ENCODE measurements at regions not wholly inside any gene's neighbourhood (a gene's known extent, or its start where the extent isn't known, plus 50 kb on each side); places are given as distances from the start of the nearest gene placed in this dataset.

DNA sequence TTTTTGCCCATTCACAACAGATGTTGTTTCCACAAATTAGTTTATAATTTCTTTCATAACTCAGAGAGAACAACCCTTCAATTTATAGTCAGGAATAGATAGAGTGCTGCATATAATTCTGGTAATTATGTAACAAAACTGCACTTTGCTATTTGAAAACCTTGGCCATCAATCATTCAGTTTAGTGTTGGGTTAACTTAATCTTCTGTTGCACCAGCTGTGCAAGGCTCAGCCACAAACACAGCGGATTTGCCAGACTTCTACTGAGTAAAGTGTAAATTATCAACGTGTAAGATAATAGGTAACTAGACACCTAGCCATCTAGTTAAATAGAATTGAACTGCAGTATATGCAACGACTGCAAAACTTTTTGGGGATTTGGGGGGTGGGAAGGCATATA, 1064.3 kb upstream of the EPHA6 start:
- H3K4me2 ChIP-seq = no peak overlapping the region
- no peaks in the 10 kb centered on the region for H3K9me3 ChIP-seq (replicated peaks in 1 of 11)
- no peaks in the 10 kb centered on the region for H3K36me3 ChIP-seq
- no peak for TF ChIP-seq Cebpa-rat (IDR thresholded peaks at IDR 0.05)
- no peaks in the 10 kb centered on the region for H3K27me3 ChIP-seq
- no peak overlapping the region for H3K4me3 ChIP-seq
- H3K27ac ChIP-seq = no peak overlapping the region
- no peak overlapping the region for H3K9ac ChIP-seq
- H4K20me1 ChIP-seq = no peaks in the 10 kb centered on the region
- no peaks in the 10 kb centered on the region for H3K4me1 ChIP-seq

DNA sequence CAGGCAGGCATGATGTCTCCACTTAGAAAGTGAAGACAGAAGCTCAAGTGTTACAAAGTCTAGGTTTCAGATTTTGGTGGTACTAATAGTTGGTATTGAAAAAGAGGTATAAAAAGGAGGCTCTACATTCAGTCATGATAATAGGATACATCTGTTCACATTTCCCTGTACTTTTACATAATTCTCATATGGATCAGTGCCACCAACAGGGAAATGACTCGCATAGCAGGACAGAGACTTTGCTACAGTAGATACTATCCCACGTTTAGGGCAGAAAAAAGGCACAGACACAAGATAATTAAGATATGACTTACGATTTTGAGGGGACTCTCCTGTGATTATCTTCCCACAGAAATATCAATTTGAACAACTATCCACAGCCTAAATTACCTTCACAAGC, 1062.9 kb upstream of the EPHA6 start:
- no peaks in the 10 kb centered on the region for H3K4me1 ChIP-seq
- TF ChIP-seq Cebpa-rat (IDR thresholded peaks at IDR 0.05) = no peak

DNA sequence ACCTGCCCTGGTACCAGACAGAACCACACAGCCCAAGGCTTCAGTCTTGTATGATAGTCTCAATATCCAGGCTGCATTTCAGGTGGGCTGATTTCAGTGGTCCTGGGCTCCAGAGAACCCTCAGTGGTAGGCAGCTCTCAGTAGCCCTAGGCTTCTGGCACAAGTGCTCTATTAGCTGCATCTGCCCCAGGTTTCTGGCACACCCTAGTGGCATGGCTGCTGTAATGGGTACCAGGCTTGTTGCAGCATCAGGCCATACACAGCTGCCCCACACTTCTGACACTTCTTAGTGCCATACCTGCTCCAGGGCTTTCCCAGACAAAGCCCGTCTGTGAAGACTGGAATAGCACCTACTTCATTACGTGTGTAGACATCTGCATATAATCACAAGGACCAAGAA, 1062.2 kb upstream of the EPHA6 start:
- no peak overlapping the region for H3K4me3 ChIP-seq
- H3K36me3 ChIP-seq = no peaks in the 10 kb centered on the region
- no peaks in the 10 kb centered on the region for H3K27me3 ChIP-seq
- H4K20me1 ChIP-seq = no peaks in the 10 kb centered on the region
- H3K4me2 ChIP-seq = no peak overlapping the region
- no peak overlapping the region for H3K9ac ChIP-seq
- TF ChIP-seq Cebpa-rat (IDR thresholded peaks at IDR 0.05) = no peak
- no peaks in the 10 kb centered on the region for H3K9me3 ChIP-seq (replicated peaks in 1 of 11)
- no peak overlapping the region for H3K27ac ChIP-seq
- no peaks in the 10 kb centered on the region for H3K4me1 ChIP-seq

More for the DNA sequence above, 1062.9 kb upstream of the EPHA6 start:
- Histone ChIP-seq H3K36me3 (no peaks in the 10 kb centered on the region), H4K20me1 (no peaks in the 10 kb centered on the region), H3K4me3 (no peak overlapping the region), H3K4me2 (no peak overlapping the region), H3K27ac (no peak overlapping the region), H3K9ac (no peak overlapping the region), H3K9me3 (replicated peaks in 1 of 11) (no peaks in the 10 kb centered on the region), H3K27me3 (no peaks in the 10 kb centered on the region)

DNA sequence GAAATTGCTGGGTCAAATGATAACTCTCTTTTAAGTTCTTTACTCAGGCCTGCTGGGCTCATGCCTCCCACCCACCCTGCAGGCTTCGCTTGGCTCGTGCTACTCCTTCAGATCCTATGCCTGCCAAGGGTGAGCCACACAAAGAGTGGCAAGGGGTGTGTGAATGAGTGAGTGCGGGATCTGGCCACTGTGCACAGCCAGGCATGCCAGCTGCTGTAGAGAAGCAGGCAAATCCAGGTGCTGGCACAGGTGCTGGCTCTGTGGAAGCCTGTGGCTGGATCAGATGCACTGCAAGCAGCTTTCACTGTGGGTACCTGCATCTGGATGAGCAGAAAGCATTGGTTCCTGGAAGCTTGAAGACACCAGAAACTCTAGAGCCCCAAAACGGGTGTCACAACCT, 1055.7 kb upstream of the EPHA6 start:
- Histone ChIP-seq H3K4me2 (no peak overlapping the region), H3K9ac (no peak overlapping the region), H3K9me3 (replicated peaks in 1 of 11) (peaks cover 0 to 14% (median 11%) of the 10 kb centered on the region in 11 experiments; a peak in 11 of 22 replicates), H4K20me1 (no peaks in the 10 kb centered on the region), H3K27ac (no peak overlapping the region), H3K36me3 (no peaks in the 10 kb centered on the region), H3K27me3 (no peaks in the 10 kb centered on the region), H3K4me3 (no peak overlapping the region), H3K4me1 (no peaks in the 10 kb centered on the region)
- no peak for TF ChIP-seq Cebpa-rat (IDR thresholded peaks at IDR 0.05)

DNA sequence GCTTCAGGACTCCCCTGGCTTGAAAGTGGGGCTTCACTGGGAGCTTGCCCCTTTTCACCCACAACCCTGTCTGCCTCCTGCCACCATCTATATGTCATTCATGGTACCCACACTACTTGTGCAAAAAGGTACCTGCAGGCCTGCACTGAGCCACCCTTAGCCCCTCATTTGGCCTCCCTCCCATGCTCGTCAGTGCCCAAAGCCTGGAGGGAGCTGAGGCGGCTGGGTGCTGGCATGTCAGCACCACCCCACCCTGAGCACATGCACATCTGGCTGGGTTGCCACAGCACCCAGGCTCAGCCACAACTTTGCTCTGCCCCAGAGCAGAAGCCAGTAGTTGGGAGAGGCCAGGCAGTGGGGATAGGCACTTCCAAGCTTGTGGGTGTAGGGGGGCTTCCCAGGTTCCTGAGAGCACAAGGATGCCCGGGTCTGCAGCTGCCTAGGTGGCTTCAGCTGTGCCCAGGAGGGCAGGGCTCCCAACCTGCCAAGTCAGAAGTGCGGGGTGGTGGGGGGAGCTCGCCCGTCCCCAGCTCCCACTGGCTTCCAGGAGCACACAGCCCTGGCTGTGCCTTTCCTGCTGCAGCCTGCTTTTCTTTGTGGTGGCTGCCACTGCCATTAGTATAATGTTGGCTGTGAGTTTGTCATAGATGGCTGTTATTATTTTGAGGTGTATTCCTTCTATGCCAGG, 1054.6 kb upstream of the EPHA6 start:
- Histone ChIP-seq H3K36me3 (no peaks in the 10 kb centered on the region), H3K9me3 (replicated peaks in 1 of 11) (peaks cover 0 to 14% (median 11%) of the 10 kb centered on the region in 11 experiments; a peak in 11 of 22 replicates), H3K9ac (no peak overlapping the region), H3K27ac (no peak overlapping the region), H3K4me2 (no peak overlapping the region), H4K20me1 (no peaks in the 10 kb centered on the region), H3K27me3 (no peaks in the 10 kb centered on the region), H3K4me1 (no peaks in the 10 kb centered on the region), H3K4me3 (no peak overlapping the region)
- TF ChIP-seq Cebpa-rat (IDR thresholded peaks at IDR 0.05) = no peak

DNA sequence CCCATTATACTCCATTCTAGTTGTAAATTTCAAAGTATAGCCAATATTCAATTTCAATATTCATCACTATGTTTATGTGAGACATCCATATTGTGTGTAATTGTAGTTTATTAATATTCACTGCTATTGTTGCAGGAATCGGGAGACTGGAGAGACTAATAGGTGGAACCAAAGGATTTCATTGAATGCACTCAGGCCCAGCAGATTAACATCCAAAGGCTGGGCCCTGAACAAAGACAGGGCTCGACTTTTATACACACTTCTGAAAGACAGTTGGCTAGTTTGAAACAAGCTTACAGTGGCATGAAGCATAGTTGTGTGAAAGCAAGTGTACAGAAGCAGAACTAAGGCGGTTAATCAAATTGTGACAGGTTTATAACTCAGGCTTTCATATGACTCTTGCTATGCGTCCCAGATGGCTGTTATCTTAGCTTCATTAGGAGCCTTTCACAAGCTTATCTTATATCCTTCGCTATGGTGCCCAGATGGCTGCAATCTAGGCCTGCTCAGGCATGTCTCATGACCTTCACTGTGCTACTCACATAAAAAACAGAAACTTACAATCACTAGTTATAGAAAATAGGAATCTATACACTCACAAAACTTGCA, 1038.8 kb upstream of the EPHA6 start:
- no peak for TF ChIP-seq Cebpa-rat (IDR thresholded peaks at IDR 0.05)
- no peaks in the 10 kb centered on the region for H3K4me1 ChIP-seq
- H3K9me3 ChIP-seq (replicated peaks in 1 of 11) = peaks cover 20 to 27% (median 25%) of the 10 kb centered on the region in 11 experiments
- H3K9ac ChIP-seq = no peak overlapping the region
- no peak overlapping the region for H3K4me2 ChIP-seq
- no peak overlapping the region for H3K4me3 ChIP-seq
- no peak overlapping the region for H3K27ac ChIP-seq
- no peaks in the 10 kb centered on the region for H3K27me3 ChIP-seq
- no peaks in the 10 kb centered on the region for H4K20me1 ChIP-seq
- no peaks in the 10 kb centered on the region for H3K36me3 ChIP-seq

DNA sequence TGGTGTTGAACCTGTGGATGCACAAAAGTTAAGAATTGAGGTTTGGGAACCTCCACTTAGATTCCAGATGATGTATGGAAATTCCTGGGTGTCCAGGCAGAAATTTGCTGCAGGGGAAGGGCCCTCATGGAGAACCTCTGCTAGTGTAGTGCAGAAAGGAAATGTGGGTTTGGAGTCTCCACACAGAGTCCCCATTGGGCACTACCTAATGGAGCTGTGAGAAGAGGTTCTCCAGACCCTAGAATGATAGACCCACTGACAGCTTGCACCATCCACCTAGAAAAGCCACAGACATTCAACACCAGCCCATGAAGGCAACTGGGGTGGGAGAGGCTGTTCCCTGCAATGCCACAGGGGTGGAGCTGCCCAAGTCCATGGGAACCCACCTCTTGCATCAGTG, 1032.8 kb upstream of the EPHA6 start:
- H3K27me3 ChIP-seq = no peaks in the 10 kb centered on the region
- H3K4me1 ChIP-seq = no peaks in the 10 kb centered on the region
- H3K4me2 ChIP-seq = no peak overlapping the region
- H4K20me1 ChIP-seq = no peaks in the 10 kb centered on the region
- no peak for TF ChIP-seq Cebpa-rat (IDR thresholded peaks at IDR 0.05)
- H3K9ac ChIP-seq = no peak overlapping the region
- H3K27ac ChIP-seq = no peak overlapping the region
- H3K4me3 ChIP-seq = no peak overlapping the region
- peaks cover 2 to 8% (median 3%) of the 10 kb centered on the region in 11 experiments; a peak in 20 of 22 replicates for H3K9me3 ChIP-seq (replicated peaks in 1 of 11)
- no peaks in the 10 kb centered on the region for H3K36me3 ChIP-seq

DNA sequence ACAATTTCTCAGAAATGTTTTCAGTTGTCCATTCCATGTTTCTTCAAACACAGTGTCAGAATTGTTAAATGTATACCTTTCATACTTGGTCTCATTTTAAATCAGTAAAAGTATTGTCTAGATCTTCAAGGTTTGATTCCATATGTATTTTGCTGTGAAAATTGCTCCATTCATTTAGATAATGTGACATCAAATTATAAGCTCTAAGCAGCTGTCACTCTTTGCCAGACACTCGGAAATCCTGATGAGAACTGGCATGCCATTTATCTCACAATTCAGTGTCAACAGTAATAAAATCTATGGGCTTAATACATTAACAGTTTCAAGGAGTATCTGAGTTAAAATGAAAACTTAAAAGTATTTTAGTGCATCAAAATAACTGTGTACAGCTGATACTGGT, 1025.3 kb upstream of the EPHA6 start:
- Histone ChIP-seq H3K9me3 (replicated peaks in 1 of 11) (no peaks in the 10 kb centered on the region), H3K27ac (no peak overlapping the region)

DNA sequence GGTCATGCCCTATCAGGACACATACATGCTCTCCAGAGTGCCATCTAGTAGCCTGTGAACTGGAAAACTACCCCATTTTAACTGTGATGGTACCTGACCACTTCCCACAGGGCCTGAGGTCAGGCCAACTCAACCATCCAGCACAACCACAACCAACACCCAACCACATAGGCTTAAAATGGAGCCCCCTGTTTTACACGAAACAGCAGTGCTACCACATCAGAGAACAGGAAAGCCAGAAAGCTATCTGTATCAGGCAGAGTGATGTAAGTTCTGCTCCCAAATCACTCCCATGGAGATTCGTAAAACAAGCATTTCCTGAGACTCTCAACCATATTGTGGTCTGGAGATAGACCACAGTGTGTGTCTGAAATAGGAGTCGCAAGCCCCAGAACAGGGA, 1017.3 kb upstream of the EPHA6 start:
- Histone ChIP-seq H3K36me3 (no peaks in the 10 kb centered on the region), H3K4me2 (peak overlapping the region; percentile 30 to 65 (median 57)), H4K20me1 (peaks cover 0 to 11% (median 0%) of the 10 kb centered on the region in 11 experiments; a peak in 2 of 22 replicates), H3K4me1 (peaks cover 12 to 28% (median 22%) of the 10 kb centered on the region in 10 experiments), H3K27ac (no peak overlapping the region), H3K9ac (no peak overlapping the region), H3K27me3 (peaks cover 40 to 77% (median 73%) of the 10 kb centered on the region in 11 experiments), H3K4me3 (no peak overlapping the region), H3K9me3 (replicated peaks in 1 of 11) (no peaks in the 10 kb centered on the region)
- no peak for TF ChIP-seq Cebpa-rat (IDR thresholded peaks at IDR 0.05)

More for the DNA sequence above, 1025.3 kb upstream of the EPHA6 start:
- no peak overlapping the region for H3K9ac ChIP-seq
- no peaks in the 10 kb centered on the region for H3K4me1 ChIP-seq
- H3K36me3 ChIP-seq = no peaks in the 10 kb centered on the region
- no peak overlapping the region for H3K4me3 ChIP-seq
- H4K20me1 ChIP-seq = no peaks in the 10 kb centered on the region
- TF ChIP-seq Cebpa-rat (IDR thresholded peaks at IDR 0.05) = no peak
- H3K27me3 ChIP-seq = peaks cover 2 to 14% (median 10%) of the 10 kb centered on the region in 11 experiments; a peak in 19 of 22 replicates
- no peak overlapping the region for H3K4me2 ChIP-seq

DNA sequence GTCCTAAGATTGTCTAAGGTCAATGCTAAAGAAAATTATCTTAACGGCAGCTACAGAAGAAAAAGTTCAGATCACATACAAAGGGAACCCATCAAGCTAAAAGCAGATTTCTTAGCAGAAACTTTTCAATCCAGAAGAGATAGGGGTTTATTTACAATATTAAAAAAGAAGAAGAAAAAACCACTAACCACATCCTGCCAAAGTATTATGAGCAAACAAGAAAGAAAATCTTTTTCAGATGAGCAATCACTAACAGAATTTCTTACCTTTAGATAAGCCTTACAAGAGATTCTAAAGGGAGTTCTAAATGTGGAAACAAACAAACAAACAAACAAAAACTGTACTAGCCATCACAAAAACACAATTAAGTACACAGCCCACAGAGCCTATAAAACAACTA, 1015.8 kb upstream of the EPHA6 start:
- Histone ChIP-seq H3K27me3 (peaks cover 40 to 71% (median 68%) of the 10 kb centered on the region in 11 experiments), H3K36me3 (no peaks in the 10 kb centered on the region), H4K20me1 (peaks cover 0 to 11% (median 0%) of the 10 kb centered on the region in 11 experiments; a peak in 2 of 22 replicates), H3K27ac (no peak overlapping the region), H3K4me3 (no peak overlapping the region), H3K9ac (no peak overlapping the region), H3K4me2 (peak overlapping the region; percentile 1 to 59 (median 35); a peak in 16 of 22 replicates), H3K4me1 (peaks cover 12 to 28% (median 22%) of the 10 kb centered on the region in 10 experiments), H3K9me3 (replicated peaks in 1 of 11) (no peaks in the 10 kb centered on the region)
- no peak for TF ChIP-seq Cebpa-rat (IDR thresholded peaks at IDR 0.05)
